ENCODE measurements at regions not wholly inside any gene's neighbourhood (a gene's known extent, or its start where the extent isn't known, plus 50 kb on each side); places are given as distances from the start of the nearest gene placed in this dataset.
A peak's percentile ranks its signal among the peaks of the same experiment; 100 is the strongest.
"Not testable (repeated sequence)": the region's sequence is repeated elsewhere in the genome, so short reads cannot be mapped to it uniquely, and the experiment has no call there.

- DNase-seq = no peak
Measured at GRCh38 chr3:3902161-3902560, 102.9 kb downstream of the LRRN1 start.

GRCh38 chr3:3906171-3906570, 106.9 kb downstream of the LRRN1 start:
- DNase-seq = no peak

- DNase-seq = no peak
Measured at GRCh38 chr3:3907023-3907422, 107.8 kb downstream of the LRRN1 start.

- DNase-seq = no peak
Measured at GRCh38 chr3:3918763-3919162, 119.5 kb downstream of the LRRN1 start.

- no peak for DNase-seq
Measured at GRCh38 chr3:3919316-3919715, 120.1 kb downstream of the LRRN1 start.

- no peak for DNase-seq
Measured at GRCh38 chr3:3923619-3924018, 124.4 kb downstream of the LRRN1 start.

- no peak for DNase-seq
Measured at GRCh38 chr3:3927198-3927597, 128.0 kb downstream of the LRRN1 start.

GRCh38 chr3:3927965-3928364, 128.7 kb downstream of the LRRN1 start:
- DNase-seq = no peak

- not testable (repeated sequence) for DNase-seq
Measured at GRCh38 chr3:3941380-3941779, 142.1 kb downstream of the LRRN1 start.

- no peak for DNase-seq
Measured at GRCh38 chr3:3951071-3951470, 151.8 kb downstream of the LRRN1 start.

- no peak for DNase-seq
Measured at GRCh38 chr3:3951501-3951900, 152.3 kb downstream of the LRRN1 start.

- not testable (repeated sequence) for DNase-seq
Measured at GRCh38 chr3:3962867-3963266, 163.6 kb downstream of the LRRN1 start.

GRCh38 chr3:3984053-3984452, 184.8 kb downstream of the LRRN1 start:
- DNase-seq = no peak

- no peak for DNase-seq
Measured at GRCh38 chr3:3991598-3991997, 192.4 kb downstream of the LRRN1 start.

GRCh38 chr3:3992312-3992874, 193.2 kb downstream of the LRRN1 start:
- no peak for DNase-seq

GRCh38 chr3:3998140-3998922, 199.1 kb downstream of the LRRN1 start:
- DNase-seq = peak; percentile 63

GRCh38 chr3:3999340-3999739, 200.1 kb downstream of the LRRN1 start:
- not testable (repeated sequence) for DNase-seq

- DNase-seq = no peak
Measured at GRCh38 chr3:4001976-4002375, 202.7 kb downstream of the LRRN1 start.

GRCh38 chr3:4006288-4006687, 207.1 kb downstream of the LRRN1 start:
- DNase-seq = no peak

- no peak for DNase-seq
Measured at GRCh38 chr3:4008205-4008604, 209.0 kb downstream of the LRRN1 start.

GRCh38 chr3:4011166-4011565, 211.9 kb downstream of the LRRN1 start:
- no peak for DNase-seq

- DNase-seq = no peak
Measured at GRCh38 chr3:4015426-4015825, 216.2 kb downstream of the LRRN1 start.

- no peak for DNase-seq
Measured at GRCh38 chr3:4019501-4019900, 220.3 kb downstream of the LRRN1 start.

GRCh38 chr3:4021162-4021561, 221.9 kb downstream of the LRRN1 start:
- DNase-seq = no peak

- no peak for DNase-seq
Measured at GRCh38 chr3:4029135-4029534, 229.9 kb downstream of the LRRN1 start.

Measured in suppressor macrophage treated with lipopolysaccharide for 4 hours (primary cell).